OCI-LY1 (cell line): ENCODE measurements at regions not wholly inside any gene's neighbourhood (a gene's known extent, or its start where the extent isn't known, plus 50 kb on each side); places are given as distances from the start of the nearest gene placed in this dataset.

ENCODE experiments used
- H2AFZ ChIP-seq: fragments of 200-600 bp; sonication (generic), shearing (Covaris generic); 2 replicates; pipeline ENCODE4 v1.6.0; 2014; ENCODE audit warnings: antibody characterized with exemption, mild to moderate bottlenecking, low read length
- H3F3A ChIP-seq: fragments of 200-600 bp; sonication (generic), shearing (Covaris generic); 2 replicates; pipeline ENCODE4 v1.6.0; 2014; ENCODE audit warnings: mild to moderate bottlenecking, antibody characterized with exemption, low read length, moderate library complexity; ENCODE audit not compliant: insufficient read depth
- H3K27ac ChIP-seq: fragments of 200-600 bp; sonication (generic); 2 replicates; pipeline ENCODE4 v1.5.1; 2014; ENCODE audit warnings: low read length, mixed run types, mild to moderate bottlenecking, low read depth; ENCODE audit not compliant: poor library complexity, severe bottlenecking
- H3K27me3 ChIP-seq: fragments of 200-600 bp; sonication (generic); 2 replicates; pipeline ENCODE4 v1.6.0; 2014; ENCODE audit warnings: antibody characterized with exemption, mild to moderate bottlenecking, low read length, moderate library complexity; ENCODE audit not compliant: insufficient read depth
- H3K36me3 ChIP-seq: fragments of 200-600 bp; sonication (generic); 2 replicates; pipeline ENCODE4 v1.6.1; 2014; ENCODE audit warnings: mild to moderate bottlenecking, antibody characterized with exemption, low read length, moderate library complexity, mixed read lengths; ENCODE audit not compliant: insufficient read depth
- H3K4me1 ChIP-seq: fragments of 200-600 bp; sonication (generic); 2 replicates; pipeline ENCODE4 v1.5.1; 2014; ENCODE audit warnings: mild to moderate bottlenecking, low read length, moderate library complexity; ENCODE audit not compliant: insufficient read depth, severe bottlenecking
- H3K4me2 ChIP-seq: fragments of 200-600 bp; sonication (generic), shearing (Covaris generic); 2 replicates; pipeline ENCODE4 v1.6.1; 2014; ENCODE audit warnings: low read length
- H3K4me3 ChIP-seq: fragments of 200-600 bp; sonication (generic); 2 replicates; pipeline ENCODE4 v1.5.1; 2014; ENCODE audit warnings: low read length, low read depth, mild to moderate bottlenecking, mixed read lengths; ENCODE audit not compliant: poor library complexity, severe bottlenecking
- H3K79me2 ChIP-seq: fragments of 200-600 bp; shearing (Covaris generic); 2 replicates; pipeline ENCODE4 v1.6.1; 2016; ENCODE audit warnings: mixed run types, low read length, mixed read lengths; ENCODE audit not compliant: insufficient read depth
- H3K9ac ChIP-seq: fragments of 200-600 bp; sonication (generic), shearing (Covaris generic); 2 replicates; pipeline ENCODE4 v1.6.1; 2014; ENCODE audit warnings: mild to moderate bottlenecking, low read length, mixed read lengths
- H3K9me2 ChIP-seq: fragments of 200-600 bp; sonication (generic), shearing (Covaris generic); 2 replicates; pipeline ENCODE4 v1.6.1; 2014; ENCODE audit warnings: low read depth, mild to moderate bottlenecking, low read length, mixed read lengths
- H3K9me3 ChIP-seq: fragments of 200-600 bp; shearing (Covaris generic); 2 replicates; pipeline ENCODE4 v1.6.1; 2014; ENCODE audit warnings: low read length, mixed read lengths
- H4K20me1 ChIP-seq: fragments of 200-600 bp; sonication (generic), shearing (Covaris generic); 2 replicates; pipeline ENCODE4 v1.6.0; 2016; ENCODE audit warnings: mild to moderate bottlenecking, low read length; ENCODE audit not compliant: insufficient read depth
- CTCF ChIP-seq: fragments of 200-600 bp; sonication (generic), shearing (Covaris generic); IDR thresholded peaks from 2 replicates; pipeline ENCODE4 v1.5.1; 2017; ENCODE audit warnings: mild to moderate bottlenecking, antibody characterized with exemption, low read length, moderate library complexity, mixed read lengths
- EZH2 ChIP-seq: fragments of 200-600 bp; sonication (generic), shearing (Covaris generic); IDR thresholded peaks from 2 replicates; pipeline ENCODE4 v1.8.0; 2017; ENCODE audit warnings: borderline replicate concordance, mixed run types, mild to moderate bottlenecking, antibody characterized with exemption, low read length, moderate library complexity, mixed read lengths

GRCh38 chr19:28176193-28176592, 1036.8 kb downstream of the UQCRFS1 start:
- H3F3A ChIP-seq = no peaks in the 10 kb centered on the region
- no peak overlapping the region for H3K4me2 ChIP-seq
- H3K79me2 ChIP-seq = no peaks in the 10 kb centered on the region
- no peaks in the 10 kb centered on the region for H3K27me3 ChIP-seq
- no peak overlapping the region for H3K27ac ChIP-seq
- TF ChIP-seq EZH2 (no peak), CTCF (no peak)
- H3K9me3 ChIP-seq = no peaks in the 10 kb centered on the region
- H3K36me3 ChIP-seq = no peaks in the 10 kb centered on the region
- no peak overlapping the region for H2AFZ ChIP-seq
- no peaks in the 10 kb centered on the region for H3K9me2 ChIP-seq
- no peaks in the 10 kb centered on the region for H3K4me1 ChIP-seq
- H3K9ac ChIP-seq = no peak overlapping the region
- H4K20me1 ChIP-seq = no peaks in the 10 kb centered on the region
- no peak overlapping the region for H3K4me3 ChIP-seq

- Histone ChIP-seq H3K9ac (no peak overlapping the region), H3K4me1 (no peaks in the 10 kb centered on the region), H3K4me2 (no peak overlapping the region), H3K9me2 (no peaks in the 10 kb centered on the region), H3K27me3 (no peaks in the 10 kb centered on the region), H3F3A (no peaks in the 10 kb centered on the region), H3K4me3 (no peak overlapping the region), H2AFZ (no peak overlapping the region), H3K27ac (no peak overlapping the region), H3K36me3 (no peaks in the 10 kb centered on the region), H4K20me1 (no peaks in the 10 kb centered on the region), H3K79me2 (no peaks in the 10 kb centered on the region), H3K9me3 (no peaks in the 10 kb centered on the region)
- no peak for TF ChIP-seq EZH2
- no peak for TF ChIP-seq CTCF
Measured at GRCh38 chr19:28171983-28172382, 1041.0 kb downstream of the UQCRFS1 start.

- Histone ChIP-seq H3K4me3 (no peak overlapping the region), H3K79me2 (no peaks in the 10 kb centered on the region), H3K27ac (no peak overlapping the region), H2AFZ (no peak overlapping the region), H3K4me2 (no peak overlapping the region), H3K9me2 (no peaks in the 10 kb centered on the region), H3K4me1 (no peaks in the 10 kb centered on the region), H4K20me1 (no peaks in the 10 kb centered on the region), H3K9ac (no peak overlapping the region), H3K9me3 (no peaks in the 10 kb centered on the region), H3K36me3 (no peaks in the 10 kb centered on the region), H3K27me3 (no peaks in the 10 kb centered on the region), H3F3A (no peaks in the 10 kb centered on the region)
- TF ChIP-seq CTCF = no peak
- TF ChIP-seq EZH2 = no peak
Measured at GRCh38 chr19:28170066-28170465, 1042.9 kb downstream of the UQCRFS1 start.
